HEK293 (cell line): ENCODE measurements at regions not wholly inside any gene's neighbourhood (a gene's known extent, or its start where the extent isn't known, plus 50 kb on each side); places are given as distances from the start of the nearest gene placed in this dataset.

Experiments used
- CTCF ChIA-PET: fragments of 350-600 bp; formaldehyde crosslinking; extraction: SDS; loops from one replicate; lab custom pipeline; 2021; ENCODE audit warnings: antibody characterized with exemption; lab: Yijun Ruan, JAX
- POLR2A ChIA-PET: fragments of 300-600 bp; formaldehyde crosslinking; extraction: SDS; loops from one replicate; lab custom pipeline; 2020; ENCODE audit warnings: antibody characterized with exemption, inconsistent platforms; lab: Yijun Ruan, JAX
- H3K27ac ChIP-seq: fragments of 200-500 bp; sonication (Bioruptor generic); 2 replicates; pipeline ENCODE4 v1.5.1; 2014; ENCODE audit warnings: low read depth, low read length, control low read depth, inconsistent platforms; ENCODE audit errors: extremely low read depth
- H3K36me3 ChIP-seq, 2 experiments: fragments of 200-500 bp in 1 of 2; sonication (Bioruptor generic) in 1 of 2; 1 replicate in 1 of 2; 2 replicates in 1 of 2; pipeline ENCODE4 v1.5.1; 2014 to 2017; ENCODE audit warnings: inconsistent platforms in 2 of 2, low read length in 2 of 2; ENCODE audit not compliant: control insufficient read depth in 2 of 2, insufficient read depth in 1 of 2
- H3K4me1 ChIP-seq: fragments of 200-500 bp; sonication (Bioruptor generic); 2 replicates; pipeline ENCODE4 v1.5.1; 2014; ENCODE audit warnings: mild to moderate bottlenecking, low read length, inconsistent platforms; ENCODE audit not compliant: control insufficient read depth, insufficient read depth
- H3K4me3 ChIP-seq: 2 replicates; pipeline ENCODE4 v1.5.1; 2011; ENCODE audit warnings: low read depth, mild to moderate bottlenecking, control low read depth, low read length, moderate library complexity
- H3K9me3 ChIP-seq: fragments of 200-500 bp; sonication (Bioruptor generic); 2 replicates; pipeline ENCODE4 v1.5.1; 2014; ENCODE audit warnings: low read depth, low read length, inconsistent platforms; ENCODE audit not compliant: control insufficient read depth, insufficient read depth
- AEBP2 ChIP-seq: fragments of 450-650 bp; formaldehyde crosslinking; IDR thresholded peaks from 2 replicates; pipeline ENCODE4 v1.5.1; 2016; ENCODE audit warnings: missing biosample characterization, missing genetic modification characterization, borderline replicate concordance
- ATF2 ChIP-seq: fragments of 450-650 bp; formaldehyde crosslinking; IDR thresholded peaks from 2 replicates; pipeline ENCODE4 v1.5.1; 2016; ENCODE audit warnings: missing biosample characterization, missing genetic modification characterization, low read depth
- ELK4 ChIP-seq: IDR thresholded peaks from 2 replicates; pipeline ENCODE4 v1.6.1; 2011; ENCODE audit warnings: mild to moderate bottlenecking, low read depth, low read length, borderline replicate concordance
- GFI1B ChIP-seq: fragments of 450-650 bp; formaldehyde crosslinking; IDR thresholded peaks from 2 replicates; pipeline ENCODE4 v1.5.1; 2016; ENCODE audit warnings: missing biosample characterization, missing genetic modification characterization
- HOXA7 ChIP-seq: sonication (generic); formaldehyde crosslinking; IDR thresholded peaks from 2 replicates; pipeline ENCODE4 v1.8.1; 2022; ENCODE audit warnings: missing genetic modification reagents, borderline replicate concordance
- KLF10 ChIP-seq: fragments of 450-650 bp; IDR thresholded peaks from 2 replicates; pipeline ENCODE4 v1.5.1; 2018; ENCODE audit warnings: missing biosample characterization, mild to moderate bottlenecking, missing genetic modification characterization
- KLF16 ChIP-seq: fragments of 450-650 bp; formaldehyde crosslinking; IDR thresholded peaks from 2 replicates; pipeline ENCODE4 v1.5.1; 2017; ENCODE audit warnings: missing biosample characterization, missing genetic modification characterization
- KLF7 ChIP-seq: fragments of 450-650 bp; formaldehyde crosslinking; IDR thresholded peaks from 2 replicates; pipeline ENCODE4 v1.5.1; 2016; ENCODE audit warnings: missing biosample characterization, missing genetic modification characterization, borderline replicate concordance
- TCF7L2 ChIP-seq: IDR thresholded peaks from 2 replicates; pipeline ENCODE4 v1.6.1; 2011; ENCODE audit warnings: low read depth, mild to moderate bottlenecking, inconsistent platforms, low read length, moderate library complexity, borderline replicate concordance
- ZBTB10 ChIP-seq: fragments of 450-650 bp; formaldehyde crosslinking; IDR thresholded peaks from 2 replicates; pipeline ENCODE4 v1.5.1; 2016; ENCODE audit warnings: missing biosample characterization, missing genetic modification characterization
- ZBTB48 ChIP-seq: fragments of 450-650 bp; formaldehyde crosslinking; IDR thresholded peaks from 2 replicates; pipeline ENCODE4 v1.5.1; 2016; ENCODE audit warnings: missing biosample characterization, missing genetic modification characterization
- ZBTB8A ChIP-seq: fragments of 450-650 bp; formaldehyde crosslinking; IDR thresholded peaks from 2 replicates; pipeline ENCODE4 v1.5.1; 2016; ENCODE audit warnings: missing biosample characterization, missing genetic modification characterization
- ZEB2 ChIP-seq: fragments of 450-650 bp; formaldehyde crosslinking; IDR thresholded peaks from 2 replicates; pipeline ENCODE4 v1.5.1; 2016; ENCODE audit warnings: missing biosample characterization, missing genetic modification characterization
- ZIC2 ChIP-seq: fragments of 450-650 bp; formaldehyde crosslinking; IDR thresholded peaks from 2 replicates; pipeline ENCODE4 v1.5.1; 2016; ENCODE audit warnings: missing biosample characterization, missing genetic modification characterization
- ZNF211 ChIP-seq: fragments of 450-650 bp; formaldehyde crosslinking; IDR thresholded peaks from 2 replicates; pipeline ENCODE4 v1.5.1; 2016; ENCODE audit warnings: low read depth, missing biosample characterization, missing genetic modification characterization
- ZNF274 ChIP-seq, 2 experiments: fragments of 200-500 bp in 1 of 2; fragments of 450-650 bp in 1 of 2; sonication (Bioruptor generic) in 1 of 2; formaldehyde crosslinking in 1 of 2; IDR thresholded peaks; 2 replicates each; pipeline versions ENCODE4 v1.5.1 to v1.6.1; 2014 to 2016; ENCODE audit warnings: borderline replicate concordance in 1 of 2, inconsistent platforms in 1 of 2, low read length in 1 of 2, missing biosample characterization in 1 of 2, missing genetic modification characterization in 1 of 2
- ZNF302 ChIP-seq: fragments of 450-650 bp; formaldehyde crosslinking; IDR thresholded peaks from 2 replicates; pipeline ENCODE4 v1.5.1; 2016; ENCODE audit warnings: missing biosample characterization, missing genetic modification characterization, low read depth
- ZNF423 ChIP-seq: fragments of 450-650 bp; formaldehyde crosslinking; IDR thresholded peaks from 2 replicates; pipeline ENCODE4 v1.5.1; 2016; ENCODE audit warnings: missing biosample characterization, missing genetic modification characterization
- ZNF514 ChIP-seq: fragments of 450-650 bp; formaldehyde crosslinking; IDR thresholded peaks from 2 replicates; pipeline ENCODE4 v1.5.1; 2016; ENCODE audit warnings: missing biosample characterization, missing genetic modification characterization
- ZNF529 ChIP-seq: fragments of 450-650 bp; formaldehyde crosslinking; IDR thresholded peaks from 2 replicates; pipeline ENCODE4 v1.5.1; 2017; ENCODE audit warnings: missing genetic modification characterization, missing biosample characterization; ENCODE audit not compliant: insufficient replicate concordance
- ZNF560 ChIP-seq: fragments of 450-650 bp; formaldehyde crosslinking; IDR thresholded peaks from 2 replicates; pipeline ENCODE4 v1.5.1; 2017; ENCODE audit warnings: missing biosample characterization, missing genetic modification characterization, borderline replicate concordance
- ZNF768 ChIP-seq: fragments of 450-650 bp; formaldehyde crosslinking; IDR thresholded peaks from 2 replicates; pipeline ENCODE4 v1.5.1; 2018; ENCODE audit warnings: missing biosample characterization, mild to moderate bottlenecking, missing genetic modification characterization
- ZSCAN16 ChIP-seq: fragments of 450-650 bp; formaldehyde crosslinking; IDR thresholded peaks from 2 replicates; pipeline ENCODE4 v1.5.1; 2016; ENCODE audit warnings: missing biosample characterization, missing genetic modification characterization

GRCh38 chr18:76258209-76258608, 236.8 kb downstream of the ZNF516 start:
- Histone ChIP-seq H3K4me1 (no peaks in the 10 kb centered on the region), H3K27ac (no peak overlapping the region), H3K4me3 (no peak overlapping the region), H3K36me3 (no peaks in the 10 kb centered on the region)
- TF ChIP-seq ZNF529 (tag by site-specific recombination) (no peak), ZNF302 (tag by site-specific recombination) (no peak), ATF2 (tag by site-specific recombination) (no peak), ZNF514 (tag by site-specific recombination) (no peak), KLF10 (no peak), ELK4 (no peak), ZNF211 (tag by site-specific recombination) (no peak), TCF7L2 (no peak), GFI1B (tag by site-specific recombination) (no peak), ZBTB8A (tag by site-specific recombination) (no peak), KLF16 (tag by site-specific recombination) (no peak), AEBP2 (no peak), ZBTB10 (tag by site-specific recombination) (no peak), ZNF274 (IDR thresholded peaks at IDR 0.05; ENCODE audit: low read length) (no peak), ZNF274 (tag by site-specific recombination; IDR thresholded peaks at IDR 0.05; ENCODE audit: borderline replicate concordance) (no peak), ZSCAN16 (tag by site-specific recombination) (no peak), ZIC2 (tag by site-specific recombination) (no peak)
- TF ChIP-seq, all 188 proteins: peak for 0
- no peaks in the 10 kb centered on the region for H3K9me3 ChIP-seq
- POLR2A ChIA-PET = no interaction called here
- CTCF ChIA-PET = interaction anchor here (0.6 to 1.4 kb wide), 4 partner anchors 88 to 1605 kb away, joined by 3 to 4 read pairs (median 4); no protein-coding TSS in a partner anchor

GRCh38 chr18:76255070-76255683, 239.9 kb downstream of the ZNF516 start:
- H3K9me3 ChIP-seq = no peaks in the 10 kb centered on the region
- TF ChIP-seq ZEB2 (tag by site-specific recombination) (no peak), HOXA7 (CRISPR knock-in tag) (no peak), ZNF768 (tag by site-specific recombination) (no peak), KLF7 (no peak), ZNF423 (tag by site-specific recombination) (no peak), ZNF560 (tag by site-specific recombination) (no peak), ZBTB48 (tag by site-specific recombination) (no peak)
- POLR2A ChIA-PET = no interaction called here
- no peaks in the 10 kb centered on the region for H3K4me1 ChIP-seq
- H3K4me3 ChIP-seq = no peak overlapping the region
- H3K27ac ChIP-seq = no peak overlapping the region
- CTCF ChIA-PET = interaction anchor here (0.6 kb wide), 1 partner anchor 1631 kb away, joined by 3 read pairs; no protein-coding TSS in a partner anchor
- no peaks in the 10 kb centered on the region for H3K36me3 ChIP-seq
